ENCODE measurements at regions not wholly inside any gene's neighbourhood (a gene's known extent, or its start where the extent isn't known, plus 50 kb on each side); places are given as distances from the start of the nearest gene placed in this dataset.

DNA sequence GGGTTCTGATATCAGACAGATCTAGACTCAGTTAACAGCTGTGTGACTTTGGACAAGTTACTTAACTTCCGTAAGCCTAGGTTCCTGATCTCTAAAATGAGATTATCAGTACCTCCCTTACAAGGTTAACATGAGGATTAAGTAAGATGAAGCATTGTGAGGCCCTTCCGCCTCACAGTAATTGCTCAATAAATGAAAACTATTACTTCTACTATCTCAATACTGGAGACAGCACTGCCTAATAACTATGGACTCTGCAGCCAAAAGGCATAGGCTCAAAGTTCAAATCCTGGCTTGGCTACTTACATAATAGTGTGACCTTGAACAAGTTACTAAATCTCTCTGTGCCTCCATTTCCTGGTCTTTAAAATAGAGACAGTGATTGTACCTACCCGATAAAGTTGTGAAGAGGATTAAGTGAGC, 82.0 kb upstream of the ATP11B start:
- Histone ChIP-seq H3K36me3 (ENCODE audit: low read depth) (no peaks in the 10 kb centered on the region), H3K79me2 (ENCODE audit: low read depth) (no peaks in the 10 kb centered on the region), H3K4me3 (no peak overlapping the region), H2AFZ (no peak overlapping the region), H3K4me2 (no peak overlapping the region), H3K9me3 (ENCODE audit: insufficient read depth, low read depth) (no peaks in the 10 kb centered on the region), H3F3A (ENCODE audit: insufficient read depth, low read depth) (no peaks in the 10 kb centered on the region), H3K4me1 (replicated peaks; ENCODE audit: insufficient read depth) (peaks cover 17% of the 10 kb centered on the region), H3K9me2 (ENCODE audit: insufficient read depth) (no peaks in the 10 kb centered on the region), H3K27ac (no peak overlapping the region), H3K27me3 (ENCODE audit: insufficient read depth, low read depth) (no peaks in the 10 kb centered on the region), H4K20me1 (ENCODE audit: insufficient read depth) (no peaks in the 10 kb centered on the region)
- intact Hi-C loops (cut with micrococcal nuclease; ENCODE audit: unreplicated experiment), result loop anchor here (5.0 to 10.0 kb wide), 3 partner anchors 196 to 466 kb away; partner anchors contain the start of gene MCCC1
- TF ChIP-seq EZH2 (IDR thresholded peaks at IDR 0.05; ENCODE audit: low read depth) (no peak), CTCF (conservative IDR thresholded peaks at IDR 0.05) (no peak)
- ChIA-PET POLR2A (ENCODE audit: unreplicated experiment) (interaction anchor here (0.7 kb wide), 1 partner anchor 98 kb away, joined by 8 read pairs; no protein-coding TSS in a partner anchor), CTCF (interaction anchor here (0.6 to 0.9 kb wide), 3 partner anchors 35 to 1012 kb away, joined by 3 to 6 read pairs (median 3); no protein-coding TSS in a partner anchor)
- BruUV-seq (replicated peaks), result no TSS peak
- DNase-seq, result no peak

DNA sequence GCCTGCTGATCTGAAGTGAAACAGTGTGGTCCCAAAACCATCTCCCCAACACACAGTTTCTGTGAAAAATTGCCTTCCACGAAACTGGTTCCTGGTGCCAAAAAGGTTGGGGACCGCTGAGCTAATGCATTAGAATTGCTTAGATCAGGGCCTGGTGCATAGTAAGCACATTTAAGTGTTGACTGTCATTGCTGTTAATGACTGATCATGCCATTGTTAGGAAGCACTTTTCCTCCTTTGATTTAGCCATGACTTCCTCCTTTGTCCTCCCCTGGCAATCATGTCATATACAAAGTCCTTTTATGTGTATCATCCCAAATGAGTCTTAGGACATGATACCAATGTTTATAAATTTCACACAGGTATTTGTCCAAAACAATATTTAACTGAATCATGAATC, 81.5 kb upstream of the ATP11B start:
- BruUV-seq (replicated peaks), result no TSS peak
- H3K9me2 ChIP-seq (ENCODE audit: insufficient read depth), result no peaks in the 10 kb centered on the region
- intact Hi-C loops (cut with micrococcal nuclease; ENCODE audit: unreplicated experiment), result loop anchor here (5.0 to 10.0 kb wide), 3 partner anchors 195 to 465 kb away; partner anchors contain the start of gene MCCC1
- H3K36me3 ChIP-seq (ENCODE audit: low read depth), result no peaks in the 10 kb centered on the region
- no peaks in the 10 kb centered on the region for H3K9me3 ChIP-seq (ENCODE audit: insufficient read depth, low read depth)
- no peak overlapping the region for H3K4me2 ChIP-seq
- no peaks in the 10 kb centered on the region for H3K79me2 ChIP-seq (ENCODE audit: low read depth)
- H2AFZ ChIP-seq, result no peak overlapping the region
- no peaks in the 10 kb centered on the region for H3K27me3 ChIP-seq (ENCODE audit: insufficient read depth, low read depth)
- POLR2A ChIA-PET (ENCODE audit: unreplicated experiment), result no interaction called here
- DNase-seq, result no peak
- H3K4me3 ChIP-seq, result no peak overlapping the region
- H3K27ac ChIP-seq, result no peak overlapping the region
- H4K20me1 ChIP-seq (ENCODE audit: insufficient read depth), result no peaks in the 10 kb centered on the region
- TF ChIP-seq CTCF (conservative IDR thresholded peaks at IDR 0.05), result no peak
- no peak for TF ChIP-seq EZH2 (IDR thresholded peaks at IDR 0.05; ENCODE audit: low read depth)
- CTCF ChIA-PET, result interaction anchor here (0.6 to 0.9 kb wide), 3 partner anchors 35 to 1012 kb away, joined by 3 to 6 read pairs (median 3); no protein-coding TSS in a partner anchor
- H3K4me1 ChIP-seq (replicated peaks; ENCODE audit: insufficient read depth), result peaks cover 18% of the 10 kb centered on the region
- no peaks in the 10 kb centered on the region for H3F3A ChIP-seq (ENCODE audit: insufficient read depth, low read depth)

DNA sequence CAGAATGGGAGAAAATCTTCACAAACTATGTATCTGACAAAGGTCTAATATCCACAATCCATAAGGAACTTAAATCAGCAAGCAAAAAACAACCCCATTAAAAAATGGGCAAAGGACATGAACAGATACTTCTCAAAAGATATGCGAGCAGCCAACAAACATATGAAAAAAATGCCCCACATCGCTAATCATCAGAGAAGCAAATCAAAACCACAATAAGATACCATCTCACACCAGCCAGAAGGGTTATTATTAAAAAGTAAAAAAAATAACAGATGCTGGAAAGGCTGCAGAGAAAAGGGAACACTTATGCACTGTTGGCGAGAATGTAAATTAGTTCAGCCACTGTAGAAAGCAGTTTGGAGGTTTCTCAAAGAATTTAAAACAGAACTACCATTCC, 80.2 kb upstream of the ATP11B start:
- Histone ChIP-seq H3K9me3 (ENCODE audit: insufficient read depth, low read depth) (no peaks in the 10 kb centered on the region), H3K9me2 (ENCODE audit: insufficient read depth) (no peaks in the 10 kb centered on the region), H3K4me3 (no peak overlapping the region), H3K4me2 (no peak overlapping the region), H3K4me1 (replicated peaks; ENCODE audit: insufficient read depth) (peaks cover 24% of the 10 kb centered on the region), H3F3A (ENCODE audit: insufficient read depth, low read depth) (no peaks in the 10 kb centered on the region), H3K27ac (no peak overlapping the region), H3K79me2 (ENCODE audit: low read depth) (no peaks in the 10 kb centered on the region), H2AFZ (no peak overlapping the region), H4K20me1 (ENCODE audit: insufficient read depth) (no peaks in the 10 kb centered on the region), H3K27me3 (ENCODE audit: insufficient read depth, low read depth) (no peaks in the 10 kb centered on the region), H3K36me3 (ENCODE audit: low read depth) (no peaks in the 10 kb centered on the region)
- intact Hi-C loops (cut with micrococcal nuclease; ENCODE audit: unreplicated experiment), result loop anchor here (5.0 to 10.0 kb wide), 3 partner anchors 194 to 464 kb away; partner anchors contain the start of gene MCCC1
- POLR2A ChIA-PET (ENCODE audit: unreplicated experiment), result no interaction called here
- no TSS peak for BruUV-seq (replicated peaks)
- no peak for DNase-seq
- no peak for TF ChIP-seq EZH2 (IDR thresholded peaks at IDR 0.05; ENCODE audit: low read depth)
- TF ChIP-seq CTCF (conservative IDR thresholded peaks at IDR 0.05), result no peak
- CTCF ChIA-PET, result interaction anchor here (0.6 to 1.8 kb wide), 3 partner anchors 124 to 410 kb away, joined by 5 to 18 read pairs (median 8); no protein-coding TSS in a partner anchor

All from PC-9 (cell line).